Fibroblast of lung (primary cell): ENCODE measurements at regions not wholly inside any gene's neighbourhood (a gene's known extent, or its start where the extent isn't known, plus 50 kb on each side); places are given as distances from the start of the nearest gene placed in this dataset.
"Not testable (repeated sequence)": the region's sequence is repeated elsewhere in the genome, so short reads cannot be mapped to it uniquely, and the experiment has no call there.

Source experiments
- DNase-seq, 2 donors: peaks; one replicate each; pipeline versions ENCODE4 v3.0.0 to v3.0.0-alpha.2; 2010; ENCODE audit warnings: low read depth in 2 of 2
- H2AFZ ChIP-seq: 2 replicates; pipeline ENCODE4 v1.5.1; 2012; ENCODE audit warnings: low read length, control low read depth, inconsistent platforms
- H3K27ac ChIP-seq: 2 replicates; pipeline ENCODE4 v1.5.1; 2011; ENCODE audit warnings: low read length, control low read depth; ENCODE audit not compliant: insufficient read depth
- H3K27me3 ChIP-seq: 2 replicates; pipeline ENCODE4 v1.5.1; 2011; ENCODE audit warnings: mild to moderate bottlenecking, low read length; ENCODE audit not compliant: control insufficient read depth, insufficient read depth
- H3K36me3 ChIP-seq: 2 replicates; pipeline ENCODE4 v1.5.1; 2011; ENCODE audit warnings: low read length; ENCODE audit not compliant: control insufficient read depth, insufficient read depth
- H3K4me1 ChIP-seq: 2 replicates; pipeline ENCODE4 v1.5.1; 2011; ENCODE audit warnings: low read length; ENCODE audit not compliant: control insufficient read depth, insufficient read depth; ENCODE audit errors: extremely low read depth
- H3K4me2 ChIP-seq: 2 replicates; pipeline ENCODE4 v1.5.1; 2011; ENCODE audit warnings: low read length, control low read depth; ENCODE audit not compliant: insufficient read depth; ENCODE audit errors: extremely low read depth
- H3K4me3 ChIP-seq, 4 experiments: fragments of 200-600 bp in 1 of 4; sonication (generic) in 1 of 4; replicated peaks in 1 of 4; 2 replicates each; pipeline ENCODE4 v1.5.1; 2011 to 2016; ENCODE audit warnings: low read length in 4 of 4, low read depth in 3 of 4, mild to moderate bottlenecking in 3 of 4, control low read depth in 2 of 4, inconsistent platforms in 1 of 4, mixed read lengths in 1 of 4; ENCODE audit not compliant: insufficient read depth in 1 of 4; ENCODE audit errors: control extremely low read depth in 1 of 4
- H3K79me2 ChIP-seq: 2 replicates; pipeline ENCODE4 v1.5.1; 2012; ENCODE audit warnings: mild to moderate bottlenecking, low read length, inconsistent platforms; ENCODE audit not compliant: control insufficient read depth, insufficient read depth
- H3K9ac ChIP-seq: 2 replicates; pipeline ENCODE4 v1.5.1; 2011; ENCODE audit warnings: mild to moderate bottlenecking, low read length, control low read depth; ENCODE audit not compliant: insufficient read depth
- H3K9me3 ChIP-seq: 2 replicates; pipeline ENCODE4 v1.5.1; 2012; ENCODE audit warnings: low read depth, low read length; ENCODE audit not compliant: control insufficient read depth, insufficient read depth
- H4K20me1 ChIP-seq: 2 replicates; pipeline ENCODE4 v1.5.1; 2011; ENCODE audit warnings: low read length; ENCODE audit not compliant: control insufficient read depth, insufficient read depth; ENCODE audit errors: extremely low read depth
- CTCF ChIP-seq, 2 donors: IDR thresholded peaks in 1 of 2; conservative IDR thresholded peaks in 1 of 2; 1 replicate in 1 of 2; 2 replicates in 1 of 2; pipeline ENCODE4 v1.5.1; 2011 to 2012; ENCODE audit warnings: low read length in 2 of 2, control low read depth in 1 of 2, inconsistent platforms in 1 of 2, low read depth in 1 of 2, mild to moderate bottlenecking in 1 of 2
- EZH2 ChIP-seq: IDR thresholded peaks from 2 replicates; pipeline ENCODE4 v1.5.1; 2012; ENCODE audit warnings: low read length, control low read depth, mild to moderate bottlenecking; ENCODE audit errors: missing control alignments

- Histone ChIP-seq H3K36me3 (no peaks in the 10 kb centered on the region), H4K20me1 (no peaks in the 10 kb centered on the region), H3K4me2 (no peak overlapping the region), H3K27ac (no peak overlapping the region), H3K4me1 (no peaks in the 10 kb centered on the region), H3K9ac (no peak overlapping the region), H3K27me3 (no peaks in the 10 kb centered on the region), H2AFZ (no peak overlapping the region), H3K79me2 (no peaks in the 10 kb centered on the region), H3K9me3 (no peaks in the 10 kb centered on the region), H3K4me3 (no peak overlapping the region)
- no peak for DNase-seq
- no peak for TF ChIP-seq CTCF (conservative IDR thresholded peaks at IDR 0.05 in 1 of 2, IDR thresholded peaks at IDR 0.05 in 1 of 2; ENCODE audit: low read depth in 1 of 2, low read length in 2 of 2)
- no peak for TF ChIP-seq EZH2
Observed at GRCh38 chr13:64078480-64078936, 2662.9 kb upstream of the PCDH20 start.

- Histone ChIP-seq H3K4me2 (no peak overlapping the region), H3K36me3 (no peaks in the 10 kb centered on the region), H3K27ac (no peak overlapping the region), H3K9ac (no peak overlapping the region), H3K4me3 (no peak overlapping the region), H2AFZ (no peak overlapping the region), H3K4me1 (no peaks in the 10 kb centered on the region), H3K79me2 (no peaks in the 10 kb centered on the region), H4K20me1 (no peaks in the 10 kb centered on the region), H3K9me3 (no peaks in the 10 kb centered on the region), H3K27me3 (no peaks in the 10 kb centered on the region)
- TF ChIP-seq EZH2: no peak
- no peak for TF ChIP-seq CTCF (conservative IDR thresholded peaks at IDR 0.05 in 1 of 2, IDR thresholded peaks at IDR 0.05 in 1 of 2; ENCODE audit: low read depth in 1 of 2, low read length in 2 of 2)
- DNase-seq: no peak
Observed at GRCh38 chr13:64078025-64078424, 2662.4 kb upstream of the PCDH20 start.

GRCh38 chr13:64077132-64077835 lies 2661.6 kb upstream of the PCDH20 start:
- not testable (repeated sequence) for H3K27me3 ChIP-seq, H3K9ac ChIP-seq, H3K79me2 ChIP-seq, H2AFZ ChIP-seq, H3K27ac ChIP-seq, H3K4me3 ChIP-seq, H3K36me3 ChIP-seq, H3K4me1 ChIP-seq, H3K9me3 ChIP-seq, DNase-seq, H3K4me2 ChIP-seq, H4K20me1 ChIP-seq
